NCI-H2196 (cell line): ENCODE measurements at regions not wholly inside any gene's neighbourhood (a gene's known extent, or its start where the extent isn't known, plus 50 kb on each side); places are given as distances from the start of the nearest gene placed in this dataset.

ENCODE experiments used
- DNase-seq: peaks from one replicate; lab custom pipeline; 2025; ENCODE audit not compliant: unreplicated experiment; lab: John Stamatoyannopoulos, UW

DNA sequence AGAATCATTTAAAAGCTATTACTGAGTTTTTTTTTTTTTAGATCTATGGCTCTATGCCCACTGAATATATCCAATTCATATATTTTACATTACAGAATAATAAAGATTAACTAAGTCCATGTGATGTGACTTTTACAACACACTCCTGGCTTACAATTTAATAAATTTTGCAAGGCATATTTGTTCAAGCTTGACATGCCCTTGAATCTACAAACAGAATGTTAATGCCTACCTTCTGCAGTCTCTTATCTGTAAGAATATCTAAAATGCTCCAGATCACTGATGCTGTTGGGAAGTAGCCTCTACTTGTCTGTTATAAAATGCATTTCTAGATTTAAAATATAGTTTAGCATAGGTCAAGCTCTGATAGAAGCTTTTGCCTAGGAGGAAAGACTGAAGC, 100.7 kb upstream of the RASGEF1B start:
- DNase-seq: no peak

GRCh38 chr4:81571105-81571504, 99.4 kb upstream of the RASGEF1B start:
- no peak for DNase-seq

DNA sequence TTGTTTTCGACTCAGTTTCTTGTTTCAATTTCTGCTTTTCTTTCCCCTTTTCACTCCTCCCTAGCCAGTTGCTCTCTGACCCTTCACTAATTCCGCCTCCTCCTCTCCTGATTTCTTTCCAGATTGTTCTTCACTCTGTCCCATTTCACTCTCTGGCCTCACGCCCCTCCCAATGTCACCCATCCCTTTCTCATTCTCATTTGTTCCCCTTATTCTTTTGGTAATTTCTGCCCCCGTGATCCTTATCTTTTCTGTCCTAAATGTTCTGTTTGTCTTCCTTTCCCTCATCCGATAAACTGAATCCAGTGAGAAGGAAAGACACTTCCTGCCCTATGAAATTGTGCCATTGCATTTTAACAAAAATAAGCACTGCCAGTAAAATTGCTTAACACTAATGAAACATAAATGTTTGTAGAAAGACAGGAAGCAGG, 94.5 kb upstream of the RASGEF1B start:
- DNase-seq: no peak

GRCh38 chr4:81565142-81565870, 93.6 kb upstream of the RASGEF1B start:
- DNase-seq: no peak

DNA sequence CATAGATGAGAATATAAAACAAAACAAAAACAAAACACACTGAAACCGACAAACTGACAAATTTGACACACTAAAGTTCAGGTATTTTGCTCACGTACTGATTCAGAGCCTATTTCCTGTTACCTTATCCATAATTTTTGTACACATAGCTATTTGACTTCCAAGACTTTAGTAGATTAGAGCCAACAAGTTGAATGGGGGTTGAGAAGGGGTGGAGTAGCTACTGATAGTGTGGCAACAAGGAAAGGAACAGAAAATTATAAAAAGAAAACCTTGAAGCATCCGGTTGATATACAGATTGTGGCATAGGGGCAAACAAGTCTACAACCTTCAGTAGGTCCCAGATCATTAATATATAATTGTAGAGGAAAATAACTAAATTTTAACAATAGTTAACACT, 92.3 kb upstream of the RASGEF1B start:
- DNase-seq: no peak

DNA sequence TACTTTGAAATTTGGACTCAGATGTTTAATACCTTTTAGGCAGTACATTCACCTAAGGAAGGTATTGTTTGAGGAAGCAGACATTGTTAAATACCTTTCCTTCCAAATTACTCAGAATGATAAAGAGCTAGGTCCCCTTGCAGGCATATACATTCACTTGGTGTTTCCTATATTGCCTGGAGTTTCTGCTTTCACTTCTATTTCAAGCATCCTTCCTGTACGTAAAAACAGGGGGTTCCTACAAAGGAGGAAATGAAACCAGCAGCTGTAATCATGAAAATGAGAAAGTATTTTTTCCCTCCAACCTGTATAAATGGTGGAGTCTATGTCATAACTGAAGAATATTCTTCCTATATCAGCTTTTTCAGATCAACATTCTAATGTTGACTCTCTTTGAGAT, 90.4 kb upstream of the RASGEF1B start:
- DNase-seq: no peak

DNA sequence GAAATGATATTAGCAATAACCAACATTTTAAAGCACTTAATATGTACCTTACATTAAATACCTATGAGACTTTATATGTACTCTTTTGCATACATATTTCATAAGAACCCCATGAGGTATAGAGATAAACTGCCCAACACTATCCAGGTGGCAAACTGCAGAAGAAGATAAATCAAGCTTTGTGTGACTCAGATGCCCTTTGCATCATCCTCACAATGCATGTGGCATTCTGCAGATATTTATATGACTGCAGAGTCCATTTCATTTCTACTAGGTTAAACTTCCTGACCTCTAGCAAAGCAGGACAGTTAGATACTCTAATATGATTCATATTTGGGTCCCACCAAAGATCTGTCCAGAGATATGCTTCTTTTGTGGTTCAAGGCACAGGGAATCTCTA, 85.6 kb upstream of the RASGEF1B start:
- no peak for DNase-seq

DNA sequence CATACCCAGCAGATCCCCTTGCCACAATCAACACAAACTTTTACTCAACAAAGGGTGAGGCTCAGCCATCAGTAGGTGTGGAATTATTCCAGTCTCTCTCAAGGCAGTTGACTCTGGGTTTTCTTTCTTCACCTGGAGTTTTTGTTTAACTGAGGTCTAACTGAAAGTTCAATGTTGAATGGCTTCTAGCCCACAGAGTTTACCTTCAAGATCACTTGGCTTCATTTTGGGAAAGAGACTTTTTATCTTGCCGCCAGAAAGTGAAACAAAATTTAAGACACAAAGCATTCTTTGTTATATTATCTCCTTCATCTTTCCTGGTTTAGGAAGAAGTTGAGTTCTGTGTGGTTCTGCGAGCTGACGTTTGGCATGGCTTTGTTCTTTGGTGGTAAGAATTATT, 83.8 kb upstream of the RASGEF1B start:
- no peak for DNase-seq

DNA sequence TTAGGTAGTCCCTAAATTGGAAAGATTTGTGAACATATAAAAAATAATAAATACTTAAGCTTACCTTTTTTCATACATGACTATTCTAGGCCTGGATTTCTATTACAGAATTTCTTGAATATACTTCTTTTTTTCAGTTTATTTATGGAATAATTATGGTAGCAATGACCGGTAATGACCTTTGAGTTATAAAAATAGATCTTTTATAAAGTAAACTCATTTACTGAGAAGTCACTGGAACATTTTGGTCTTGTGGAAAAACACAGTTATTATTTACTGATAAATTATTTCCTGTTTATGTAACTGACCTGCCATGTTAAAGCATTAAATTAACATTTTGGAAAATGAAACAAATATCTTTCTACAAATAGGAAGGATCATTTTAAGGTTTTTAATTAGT, 80.4 kb upstream of the RASGEF1B start:
- DNase-seq: no peak

DNA sequence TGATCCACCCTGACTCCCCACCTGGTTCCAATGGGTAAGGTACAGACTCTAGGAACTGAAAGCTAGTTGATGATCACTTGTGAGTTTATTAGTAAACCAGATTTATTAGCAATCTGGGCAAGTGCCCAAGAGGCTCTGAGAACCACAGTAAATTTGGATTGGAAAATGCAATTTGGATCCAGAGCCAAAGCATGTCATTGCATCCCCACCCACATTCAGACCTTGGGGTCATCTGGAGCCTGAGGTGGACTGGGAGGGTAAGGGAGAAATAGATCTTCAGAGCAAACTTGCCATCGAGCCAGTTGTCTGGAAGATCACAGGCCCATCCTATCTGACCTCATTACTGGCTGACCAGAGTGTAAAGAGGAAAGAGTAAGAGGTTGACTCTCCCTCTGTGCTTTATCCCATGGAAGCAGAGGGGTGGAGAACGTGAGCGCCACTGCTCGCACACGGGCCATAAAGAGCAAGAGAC, 78.7 kb upstream of the RASGEF1B start:
- no peak for DNase-seq

GRCh38 chr4:81549984-81550383, 78.3 kb upstream of the RASGEF1B start:
- no peak for DNase-seq

DNA sequence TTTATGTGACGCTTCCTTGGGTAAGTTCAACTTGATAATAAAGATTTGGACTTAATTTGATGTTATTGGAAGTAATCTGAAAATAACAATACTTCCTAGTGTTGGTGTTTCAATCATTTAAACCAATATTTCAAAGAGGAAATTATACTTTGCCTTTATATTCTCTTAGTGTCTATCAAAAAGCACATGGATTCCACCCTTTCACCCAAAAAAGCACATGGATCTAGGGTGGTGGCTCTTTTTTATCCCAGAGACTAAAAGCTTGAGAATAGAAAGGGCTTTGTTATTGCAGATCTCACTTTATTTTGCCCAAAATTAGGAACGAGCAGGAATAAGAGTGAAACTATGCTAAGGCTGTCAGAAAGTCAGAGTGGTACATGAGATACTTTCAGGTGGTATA, 75.1 kb upstream of the RASGEF1B start:
- no peak for DNase-seq

DNA sequence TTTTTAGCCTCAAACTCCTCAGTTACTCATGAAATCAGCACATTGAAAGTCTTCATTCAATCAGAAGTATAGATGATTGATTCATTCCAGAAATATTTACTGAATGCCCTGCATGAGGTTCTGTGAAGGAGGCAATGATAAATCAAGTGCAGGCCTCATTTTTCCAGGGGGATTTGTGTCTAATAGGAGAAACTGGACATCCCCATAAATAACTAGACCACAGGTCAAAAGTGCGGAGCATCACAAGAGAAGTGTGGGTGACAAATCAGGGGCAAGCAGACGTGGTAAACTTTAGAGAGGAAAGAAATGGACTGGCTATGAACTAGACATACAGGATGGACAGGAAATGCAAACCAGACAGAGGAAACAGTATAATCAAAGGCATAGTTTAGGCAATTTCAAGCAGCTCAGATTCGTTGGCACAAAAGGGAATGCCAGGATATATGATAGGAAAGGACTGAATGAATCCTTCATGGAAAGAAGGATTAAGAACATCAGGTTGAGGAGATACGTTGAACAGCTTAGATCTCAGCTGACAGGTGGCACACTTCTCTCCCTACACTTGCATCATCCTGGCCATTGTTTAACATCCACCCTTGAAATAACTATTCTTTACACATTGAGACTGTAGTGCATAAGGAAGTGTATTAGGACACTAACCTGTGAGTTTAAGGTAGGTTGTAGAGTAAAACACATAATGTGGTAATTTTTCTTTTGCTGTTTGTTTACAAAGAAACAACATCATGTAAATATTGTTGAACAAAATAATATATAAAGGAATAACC, 69.6 kb upstream of the RASGEF1B start:
- no peak for DNase-seq

GRCh38 chr4:81538716-81539427, 67.2 kb upstream of the RASGEF1B start:
- DNase-seq: no peak

DNA sequence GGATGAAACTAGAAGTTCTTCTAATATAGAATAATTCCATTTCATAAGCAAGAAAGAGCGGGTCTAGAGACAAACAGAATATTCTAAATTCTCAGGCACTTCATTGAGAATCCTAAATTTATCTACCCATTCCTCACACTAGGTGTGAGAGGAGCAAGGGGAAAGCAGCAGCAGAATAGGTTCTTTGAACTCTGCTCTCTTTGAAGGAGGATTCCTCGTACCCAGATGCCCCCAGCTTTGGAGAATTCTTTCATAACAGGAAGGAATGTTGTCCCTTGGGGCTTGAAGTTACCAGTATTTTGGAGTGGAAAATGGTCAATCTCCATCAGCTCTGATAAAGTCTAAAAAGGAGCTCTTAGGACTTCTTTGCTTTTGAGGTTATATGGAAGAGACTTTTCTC, 59.7 kb upstream of the RASGEF1B start:
- DNase-seq: no peak

DNA sequence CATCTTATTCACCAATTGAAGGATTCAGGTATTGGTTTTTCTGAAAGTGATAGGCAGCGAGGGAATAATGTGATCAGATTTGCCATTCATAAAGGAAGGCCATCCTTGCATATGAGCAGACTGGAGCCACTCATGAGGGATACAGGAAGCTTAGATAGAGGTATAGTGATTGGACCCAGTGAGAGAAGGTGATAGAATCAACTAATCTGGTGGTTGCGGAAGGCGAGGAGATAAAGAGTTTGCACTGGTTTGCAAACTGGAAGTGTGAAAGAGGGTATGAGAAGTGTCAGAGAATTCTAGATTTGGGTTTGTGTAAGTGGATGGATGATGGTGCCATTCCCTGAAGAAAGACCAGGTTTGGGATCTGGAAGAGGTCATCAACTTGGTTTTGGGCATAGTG, 57.3 kb upstream of the RASGEF1B start:
- no peak for DNase-seq

- no peak for DNase-seq
Measured at GRCh38 chr4:81528200-81528599, 56.5 kb upstream of the RASGEF1B start.

- no peak for DNase-seq
Measured at GRCh38 chr4:81527709-81528108, 56.0 kb upstream of the RASGEF1B start.

DNA sequence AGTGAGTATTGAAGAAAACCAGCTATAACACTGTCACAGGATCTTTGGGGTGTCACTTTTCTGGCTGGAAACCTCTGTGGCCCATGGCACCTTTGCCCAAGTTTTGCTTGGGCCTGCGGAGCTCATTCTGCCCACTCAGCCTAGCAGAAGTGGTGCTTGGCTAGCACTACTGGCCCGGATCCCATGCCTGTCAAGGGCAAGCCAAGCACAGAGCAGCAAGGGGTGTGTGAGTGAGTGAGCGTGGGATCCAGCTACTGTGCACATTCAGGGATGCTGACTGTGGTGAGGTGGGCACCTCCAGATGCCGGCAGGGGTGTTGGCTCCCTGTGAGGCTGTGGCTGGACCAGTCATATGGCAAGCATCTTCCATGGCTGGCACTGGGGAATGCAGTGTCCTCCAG, 55.4 kb upstream of the RASGEF1B start:
- no peak for DNase-seq

- DNase-seq: no peak
Measured at GRCh38 chr4:81526706-81527105, 55.0 kb upstream of the RASGEF1B start.

- no peak for DNase-seq
Measured at GRCh38 chr4:81523672-81524327, 52.1 kb upstream of the RASGEF1B start.
